Retinal pigment epithelial cell (primary cell): ENCODE measurements at regions not wholly inside any gene's neighbourhood (a gene's known extent, or its start where the extent isn't known, plus 50 kb on each side); places are given as distances from the start of the nearest gene placed in this dataset.
"Not testable (repeated sequence)": the region's sequence is repeated elsewhere in the genome, so short reads cannot be mapped to it uniquely, and the experiment has no call there.

Experiments
- DNase-seq: peaks from one replicate; pipeline ENCODE4 v3.0.0-alpha.2; 2010; ENCODE audit warnings: low read depth
- H3K4me3 ChIP-seq: 2 replicates; pipeline ENCODE4 v1.5.1; 2011; ENCODE audit warnings: mild to moderate bottlenecking, low read length, control low read depth, moderate library complexity
- TF ChIP-seq, protein P1 (sequence below): conservative IDR thresholded peaks from 2 replicates; pipeline ENCODE4 v1.5.1; 2011; ENCODE audit warnings: low read depth, low read length, control low read depth, inconsistent platforms

DNA sequence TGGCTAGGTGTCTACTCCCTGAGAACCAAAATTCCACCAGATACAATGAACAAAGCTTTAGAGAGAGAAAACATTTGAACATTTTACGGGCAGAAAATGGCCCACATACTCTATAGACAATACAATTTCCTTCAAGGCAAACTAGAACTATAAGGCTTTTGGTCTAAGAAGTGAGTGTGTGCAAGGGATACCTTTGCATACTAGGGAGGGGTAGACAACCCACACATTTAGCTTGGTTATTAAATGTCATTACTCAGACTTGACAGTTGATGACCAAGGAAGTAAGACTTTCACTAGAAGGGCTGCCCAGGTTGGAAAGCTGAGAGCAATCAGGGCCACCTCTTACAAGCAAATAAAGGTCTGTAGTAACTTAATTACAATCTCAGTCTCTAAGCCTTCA lies 64.0 kb upstream of the PLEKHM1 start:
- not testable (repeated sequence) for DNase-seq, H3K4me3 ChIP-seq

GRCh38 chr17:45558821-45559220 lies 68.3 kb upstream of the PLEKHM1 start:
- not testable (repeated sequence) for DNase-seq, H3K4me3 ChIP-seq

GRCh38 chr17:45562868-45563267 lies 72.3 kb upstream of the PLEKHM1 start:
- not testable (repeated sequence) for H3K4me3 ChIP-seq, DNase-seq

DNA sequence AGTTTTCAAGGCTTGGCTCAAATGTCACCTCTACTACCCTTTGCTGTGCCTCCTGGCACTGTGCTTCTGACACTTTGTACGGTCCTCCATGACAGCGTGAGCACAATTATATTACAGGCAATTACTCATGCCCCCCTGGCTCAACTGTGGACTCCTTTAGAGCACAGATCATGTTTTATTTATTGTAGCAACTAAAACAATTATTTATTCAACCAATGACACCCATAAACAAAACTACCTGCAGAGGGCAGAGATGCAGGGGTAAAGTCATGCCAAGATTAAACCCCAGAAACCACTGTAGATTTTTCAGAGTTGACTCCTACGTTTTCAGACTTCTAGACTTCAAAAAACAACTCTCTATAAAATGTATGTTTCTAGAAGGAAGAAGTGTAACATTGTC lies 72.8 kb upstream of the PLEKHM1 start:
- not testable (repeated sequence) for H3K4me3 ChIP-seq, DNase-seq

GRCh38 chr17:45568275-45568674 lies 77.8 kb upstream of the PLEKHM1 start:
- DNase-seq = not testable (repeated sequence)

DNA sequence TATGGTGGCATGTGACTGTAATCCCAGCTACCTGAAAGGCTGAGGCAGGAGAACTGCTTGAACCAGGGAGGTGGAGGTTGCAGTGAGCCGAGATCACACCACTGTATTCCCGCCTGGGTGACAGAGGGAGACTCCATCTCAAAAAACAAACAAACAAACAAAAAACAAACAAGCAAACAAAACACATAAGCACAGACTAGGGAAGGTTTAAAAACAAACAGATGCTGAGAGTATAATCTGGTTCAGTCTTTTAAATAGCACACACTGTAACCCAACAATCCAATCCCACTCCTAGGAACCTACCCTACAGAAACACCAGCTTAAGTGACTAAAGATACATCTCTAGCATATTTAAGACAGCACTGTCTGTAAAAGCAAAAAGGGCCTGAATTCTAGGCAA lies 82.8 kb upstream of the PLEKHM1 start:
- DNase-seq, H3K4me3 ChIP-seq: not testable (repeated sequence)

More at GRCh38 chr17:45568275-45568674, 77.8 kb upstream of the PLEKHM1 start:
- not testable (repeated sequence) for H3K4me3 ChIP-seq

DNA sequence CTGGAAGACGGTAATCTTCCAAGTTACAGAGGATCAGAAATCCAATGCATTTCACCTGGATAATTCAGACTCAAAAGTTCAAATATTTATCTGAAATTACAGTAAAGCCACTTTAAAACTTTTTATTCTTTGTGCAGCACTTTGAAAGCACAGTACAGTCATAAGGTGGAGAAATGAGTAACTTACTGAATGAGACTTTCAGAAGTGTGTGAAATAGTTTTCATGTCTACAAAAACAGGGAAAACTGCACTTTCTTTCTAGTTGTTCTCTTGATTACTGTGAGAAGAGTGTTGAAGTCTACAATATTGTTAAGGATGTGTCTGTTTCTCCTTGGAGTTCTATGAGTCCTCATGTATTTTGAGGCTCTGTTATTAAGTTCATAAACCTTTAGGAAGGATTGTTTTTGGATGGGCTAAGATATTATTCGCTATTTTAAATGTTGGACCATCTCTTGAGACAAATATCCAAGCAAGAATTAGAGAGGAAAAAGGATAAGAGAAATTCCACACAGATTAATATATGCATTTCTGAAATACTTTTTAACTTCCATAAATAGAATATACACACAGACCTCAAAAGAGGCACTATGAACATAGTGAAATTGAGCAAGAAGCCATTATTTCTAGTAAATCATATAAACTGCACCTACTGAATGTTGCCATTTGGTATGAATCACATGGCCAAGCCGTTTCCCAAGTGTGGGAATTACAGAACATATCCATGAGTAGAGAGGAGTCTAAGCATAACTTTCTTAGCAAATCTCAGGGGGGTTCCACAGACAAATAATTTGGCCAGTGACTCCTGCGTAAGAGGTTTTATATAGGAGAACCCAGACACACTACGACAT lies 83.6 kb upstream of the PLEKHM1 start:
- H3K4me3 ChIP-seq = no peak overlapping the region
- TF ChIP-seq, protein P1, sequence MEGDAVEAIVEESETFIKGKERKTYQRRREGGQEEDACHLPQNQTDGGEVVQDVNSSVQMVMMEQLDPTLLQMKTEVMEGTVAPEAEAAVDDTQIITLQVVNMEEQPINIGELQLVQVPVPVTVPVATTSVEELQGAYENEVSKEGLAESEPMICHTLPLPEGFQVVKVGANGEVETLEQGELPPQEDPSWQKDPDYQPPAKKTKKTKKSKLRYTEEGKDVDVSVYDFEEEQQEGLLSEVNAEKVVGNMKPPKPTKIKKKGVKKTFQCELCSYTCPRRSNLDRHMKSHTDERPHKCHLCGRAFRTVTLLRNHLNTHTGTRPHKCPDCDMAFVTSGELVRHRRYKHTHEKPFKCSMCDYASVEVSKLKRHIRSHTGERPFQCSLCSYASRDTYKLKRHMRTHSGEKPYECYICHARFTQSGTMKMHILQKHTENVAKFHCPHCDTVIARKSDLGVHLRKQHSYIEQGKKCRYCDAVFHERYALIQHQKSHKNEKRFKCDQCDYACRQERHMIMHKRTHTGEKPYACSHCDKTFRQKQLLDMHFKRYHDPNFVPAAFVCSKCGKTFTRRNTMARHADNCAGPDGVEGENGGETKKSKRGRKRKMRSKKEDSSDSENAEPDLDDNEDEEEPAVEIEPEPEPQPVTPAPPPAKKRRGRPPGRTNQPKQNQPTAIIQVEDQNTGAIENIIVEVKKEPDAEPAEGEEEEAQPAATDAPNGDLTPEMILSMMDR = no peak
- DNase-seq = no peak

GRCh38 chr17:45575126-45575885 lies 84.8 kb upstream of the PLEKHM1 start:
- H3K4me3 ChIP-seq = no peak overlapping the region
- no peak for DNase-seq
- TF ChIP-seq, protein P1 = no peak

DNA sequence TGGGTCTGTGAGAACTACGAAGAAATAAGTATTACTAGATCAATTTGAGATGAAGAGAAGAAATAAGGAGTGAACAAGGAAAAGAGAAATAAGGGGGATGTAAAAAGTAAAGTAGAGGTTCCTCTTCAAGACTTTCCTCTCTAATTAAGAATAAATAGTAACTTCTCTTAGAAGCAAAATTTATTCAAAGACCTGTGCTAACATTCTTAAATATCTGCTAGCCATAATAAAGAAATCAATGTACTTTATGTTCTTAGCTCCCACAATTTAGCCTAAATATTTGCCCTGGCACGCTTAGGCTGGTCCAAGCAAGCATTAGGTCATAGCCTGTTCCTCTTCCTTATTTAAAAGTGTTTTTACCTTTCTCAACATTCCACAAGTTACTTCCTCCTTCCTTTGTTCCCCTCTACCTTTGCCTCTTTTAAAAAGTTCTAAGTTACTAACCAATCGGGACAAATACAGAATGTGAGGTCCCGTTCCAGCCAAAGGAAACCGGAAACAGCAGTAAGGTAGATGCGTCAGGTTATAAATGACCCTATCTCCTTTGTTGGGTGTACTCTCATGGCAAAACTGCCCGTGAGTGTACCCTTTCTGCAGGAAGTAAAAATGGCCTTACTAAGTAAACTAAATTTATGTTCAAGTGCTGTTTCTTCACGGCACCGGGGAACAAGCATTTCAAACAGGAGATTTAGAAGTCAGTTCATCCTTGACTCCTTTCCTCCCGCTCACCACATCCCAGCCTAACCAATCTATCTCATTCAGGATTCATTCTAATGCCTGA lies 86.2 kb upstream of the PLEKHM1 start:
- not testable (repeated sequence) for H3K4me3 ChIP-seq, DNase-seq

DNA sequence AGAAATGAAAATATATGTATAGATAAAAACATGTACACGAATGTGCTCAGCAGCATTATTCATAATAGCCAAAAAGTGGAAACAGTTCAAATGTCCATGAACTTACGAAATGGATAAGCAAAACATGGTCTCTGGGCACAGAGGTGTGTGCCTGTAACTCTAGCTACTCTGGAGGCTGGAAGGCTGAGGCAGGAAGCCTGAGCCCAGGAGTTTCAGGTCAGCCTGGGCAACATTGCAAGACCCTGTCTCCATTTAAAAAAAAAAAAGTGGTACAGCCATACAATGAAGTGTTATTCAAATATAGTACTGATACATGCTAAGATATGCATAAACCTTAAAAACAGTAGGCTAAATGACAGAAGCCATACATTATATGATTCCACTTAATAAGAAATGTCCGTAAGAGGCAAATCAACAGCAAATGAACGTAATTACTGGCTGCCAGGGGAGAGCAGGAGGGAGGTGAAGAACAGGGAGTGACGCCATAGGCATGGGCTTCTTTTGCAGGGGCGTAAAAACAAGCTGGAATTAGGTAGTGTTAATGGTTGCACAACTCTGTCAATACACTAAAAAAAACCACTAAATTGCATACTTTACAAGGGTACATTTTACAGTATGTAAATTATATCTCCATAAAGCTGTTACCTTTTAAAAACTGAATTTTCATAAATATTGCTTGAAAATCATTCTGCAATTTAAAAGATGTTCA lies 87.2 kb upstream of the PLEKHM1 start:
- no peak overlapping the region for H3K4me3 ChIP-seq
- TF ChIP-seq, protein P1 = no peak
- DNase-seq = no peak
